Kidney tubule cell (primary cell): ENCODE measurements at regions not wholly inside any gene's neighbourhood (a gene's known extent, or its start where the extent isn't known, plus 50 kb on each side); places are given as distances from the start of the nearest gene placed in this dataset.

Experiments used
- DNase-seq: peaks from one replicate; pipeline ENCODE4 v3.0.0-alpha.2; 2018; ENCODE audit warnings: low spot score

- no peak for DNase-seq
Observed at GRCh38 chr13:74000876-74001275, 133.3 kb downstream of the KLF12 start.

- DNase-seq: peak; percentile 10
Observed at GRCh38 chr13:73998631-73999030, 135.6 kb downstream of the KLF12 start.

GRCh38 chr13:73997964-73998363 lies 136.2 kb downstream of the KLF12 start:
- DNase-seq: no peak

GRCh38 chr13:73996569-73996968 lies 137.6 kb downstream of the KLF12 start:
- DNase-seq: no peak

- no peak for DNase-seq
Observed at GRCh38 chr13:73995736-73996135, 138.5 kb downstream of the KLF12 start.

- DNase-seq: no peak
Observed at GRCh38 chr13:73993661-73994060, 140.5 kb downstream of the KLF12 start.

GRCh38 chr13:73991884-73992283 lies 142.3 kb downstream of the KLF12 start:
- DNase-seq: no peak

GRCh38 chr13:73991384-73991783 lies 142.8 kb downstream of the KLF12 start:
- no peak for DNase-seq

GRCh38 chr13:73989244-73989843 lies 144.9 kb downstream of the KLF12 start:
- DNase-seq: no peak

- DNase-seq: no peak
Observed at GRCh38 chr13:73988461-73988860, 145.7 kb downstream of the KLF12 start.

- DNase-seq: no peak
Observed at GRCh38 chr13:73987618-73988017, 146.6 kb downstream of the KLF12 start.

- no peak for DNase-seq
Observed at GRCh38 chr13:73985783-73986182, 148.4 kb downstream of the KLF12 start.

GRCh38 chr13:73984949-73985691 lies 149.1 kb downstream of the KLF12 start:
- no peak for DNase-seq

GRCh38 chr13:73984201-73984600 lies 150.0 kb downstream of the KLF12 start:
- no peak for DNase-seq

- no peak for DNase-seq
Observed at GRCh38 chr13:73983109-73983508, 151.1 kb downstream of the KLF12 start.

- DNase-seq: no peak
Observed at GRCh38 chr13:73981595-73981994, 152.6 kb downstream of the KLF12 start.

GRCh38 chr13:73975767-73976166 lies 158.4 kb downstream of the KLF12 start:
- DNase-seq: no peak

- DNase-seq: no peak
Observed at GRCh38 chr13:73974051-73974450, 160.2 kb downstream of the KLF12 start.

- DNase-seq: no peak
Observed at GRCh38 chr13:73973156-73973555, 161.0 kb downstream of the KLF12 start.

GRCh38 chr13:73972545-73972944 lies 161.7 kb downstream of the KLF12 start:
- no peak for DNase-seq

- no peak for DNase-seq
Observed at GRCh38 chr13:73971481-73971880, 162.7 kb downstream of the KLF12 start.

GRCh38 chr13:73970421-73971055 lies 163.7 kb downstream of the KLF12 start:
- no peak for DNase-seq

- peak; percentile 91 for DNase-seq
Observed at GRCh38 chr13:73967397-73968165, 166.6 kb downstream of the KLF12 start.
